Natural killer cell treated with Interleukin-12 subunit alpha and Interleukin-12 subunit beta and Interleukin-15 and Interleukin-18, amount 100 ng/mL, for 72 hours (primary cell): ENCODE measurements at regions not wholly inside any gene's neighbourhood (a gene's known extent, or its start where the extent isn't known, plus 50 kb on each side); places are given as distances from the start of the nearest gene placed in this dataset.

Source experiments
- ATAC-seq, 2 donors: fragments of 150-1000 bp; cut with Tn5 transposase in 1 of 2; sonication (Bioruptor Pico), chemical (Tn5 transposase) in 1 of 2; 2 replicates each; pipeline ENCODE4 v1.10.0; 2021
- DNase-seq: peaks from one replicate; pipeline ENCODE4 v3.0.0; 2022; ENCODE audit warnings: low spot score
- H3K27ac Mint-ChIP-seq, 2 donors: 1 replicate in 1 of 2; 2 replicates in 1 of 2; pipeline ENCODE4 v1.8.0; 2022; ENCODE audit warnings: mixed read lengths in 2 of 2, mild to moderate bottlenecking in 1 of 2, moderate library complexity in 1 of 2
- H3K27me3 Mint-ChIP-seq, 2 donors: 1 replicate in 1 of 2; 2 replicates in 1 of 2; pipeline ENCODE4 v1.8.0; 2022; ENCODE audit warnings: mixed read lengths in 2 of 2
- H3K36me3 Mint-ChIP-seq: one replicate; pipeline ENCODE4 v1.8.0; 2022; ENCODE audit warnings: mixed read lengths
- H3K4me1 Mint-ChIP-seq, 2 donors: 1 replicate in 1 of 2; 2 replicates in 1 of 2; pipeline ENCODE4 v1.8.0; 2022; ENCODE audit warnings: low read depth in 2 of 2, mixed read lengths in 2 of 2, mild to moderate bottlenecking in 1 of 2
- H3K4me3 Mint-ChIP-seq: one replicate; pipeline ENCODE4 v1.8.0; 2022; ENCODE audit warnings: mixed read lengths
- H3K9me3 Mint-ChIP-seq: 2 replicates; pipeline ENCODE4 v1.8.0; 2022; ENCODE audit warnings: mixed read lengths

DNA sequence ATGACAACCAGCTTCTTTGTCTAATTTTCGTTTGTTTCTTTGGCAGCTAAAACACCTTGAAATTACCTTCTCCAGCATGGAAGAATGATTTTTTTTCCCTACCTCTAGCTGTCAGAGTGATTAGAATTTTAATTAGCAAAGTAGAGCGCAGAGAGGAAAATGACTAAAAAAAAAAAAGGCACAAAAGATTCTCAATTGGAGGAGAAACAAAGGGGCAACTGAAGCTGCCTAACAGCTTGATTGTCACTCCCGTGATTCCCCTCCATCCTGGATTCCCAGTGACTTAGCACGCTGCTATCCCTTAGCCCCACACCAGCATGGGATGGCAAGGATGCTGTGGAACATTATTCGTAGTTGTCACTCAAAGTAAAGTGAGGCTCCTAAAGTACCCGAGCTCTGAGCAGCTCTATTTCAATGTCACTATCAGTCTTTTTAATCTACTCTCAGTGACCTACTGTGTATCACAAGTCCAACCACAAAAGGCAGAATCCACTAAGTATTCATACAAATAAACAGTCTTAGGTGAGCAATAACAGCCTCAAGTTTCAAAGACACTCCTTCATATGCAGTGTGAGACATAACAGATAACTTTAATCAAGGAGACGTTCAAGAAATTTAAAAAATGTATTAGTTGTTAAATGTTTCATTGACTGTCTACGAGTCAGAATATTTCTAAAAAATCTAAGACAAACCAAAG, 710.0 kb upstream of the GRAMD2B start:
- Mint-ChIP-seq H3K9me3 (peaks cover 18% of the 10 kb centered on the region), H3K4me1 (no peaks in the 10 kb centered on the region), H3K27me3 (no peaks in the 10 kb centered on the region), H3K4me3 (no peak overlapping the region), H3K36me3 (no peaks in the 10 kb centered on the region), H3K27ac (no peak overlapping the region)
- no peak for DNase-seq
- ATAC-seq = no peak

DNA sequence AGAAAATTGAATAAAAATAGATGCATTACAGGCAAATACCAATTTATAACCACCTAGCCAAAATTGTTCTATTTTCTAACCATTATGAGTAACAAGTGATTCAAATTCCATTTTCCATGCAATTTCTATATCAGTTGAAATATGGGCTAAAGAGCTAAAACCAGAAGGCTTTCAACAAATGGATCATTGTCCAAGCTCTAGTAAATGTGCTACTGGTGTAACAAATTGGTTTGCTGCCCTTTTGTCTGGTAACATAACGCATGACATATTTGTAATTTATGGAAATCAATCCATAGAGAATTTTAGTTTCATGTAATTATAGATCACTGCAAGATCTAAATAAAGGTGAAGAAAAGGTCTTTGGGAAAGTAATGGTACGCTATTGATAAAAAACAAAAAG, 708.0 kb upstream of the GRAMD2B start:
- Mint-ChIP-seq H3K27ac (no peak overlapping the region), H3K4me3 (no peak overlapping the region), H3K9me3 (peaks cover 15% of the 10 kb centered on the region), H3K36me3 (no peaks in the 10 kb centered on the region), H3K4me1 (no peaks in the 10 kb centered on the region), H3K27me3 (no peaks in the 10 kb centered on the region)
- ATAC-seq (no peak), DNase-seq (no peak)

DNA sequence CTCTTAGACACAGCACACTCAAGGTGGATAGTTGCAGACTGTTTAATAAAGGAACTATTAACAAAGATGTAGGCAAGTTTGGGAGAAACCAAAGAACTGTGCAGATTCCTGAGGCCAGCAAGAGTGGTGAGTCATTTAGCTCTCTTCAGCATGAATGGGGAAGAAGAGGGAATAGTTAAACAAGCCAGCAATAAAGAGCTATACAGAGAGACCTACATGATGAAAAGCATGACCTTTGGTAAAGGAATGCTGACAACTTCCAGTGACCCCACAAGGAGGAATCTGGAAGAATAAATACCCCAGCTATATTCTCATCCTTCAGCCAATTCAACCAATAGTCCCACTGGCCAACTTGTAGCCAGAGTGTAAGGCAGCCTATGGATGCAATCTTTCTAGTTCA, 706.0 kb upstream of the GRAMD2B start:
- peaks cover 15% of the 10 kb centered on the region for H3K9me3 Mint-ChIP-seq
- no peak overlapping the region for H3K4me3 Mint-ChIP-seq
- H3K36me3 Mint-ChIP-seq = no peaks in the 10 kb centered on the region
- ATAC-seq (no peak), DNase-seq (no peak)
- H3K4me1 Mint-ChIP-seq = no peaks in the 10 kb centered on the region
- no peaks in the 10 kb centered on the region for H3K27me3 Mint-ChIP-seq
- no peak overlapping the region for H3K27ac Mint-ChIP-seq

DNA sequence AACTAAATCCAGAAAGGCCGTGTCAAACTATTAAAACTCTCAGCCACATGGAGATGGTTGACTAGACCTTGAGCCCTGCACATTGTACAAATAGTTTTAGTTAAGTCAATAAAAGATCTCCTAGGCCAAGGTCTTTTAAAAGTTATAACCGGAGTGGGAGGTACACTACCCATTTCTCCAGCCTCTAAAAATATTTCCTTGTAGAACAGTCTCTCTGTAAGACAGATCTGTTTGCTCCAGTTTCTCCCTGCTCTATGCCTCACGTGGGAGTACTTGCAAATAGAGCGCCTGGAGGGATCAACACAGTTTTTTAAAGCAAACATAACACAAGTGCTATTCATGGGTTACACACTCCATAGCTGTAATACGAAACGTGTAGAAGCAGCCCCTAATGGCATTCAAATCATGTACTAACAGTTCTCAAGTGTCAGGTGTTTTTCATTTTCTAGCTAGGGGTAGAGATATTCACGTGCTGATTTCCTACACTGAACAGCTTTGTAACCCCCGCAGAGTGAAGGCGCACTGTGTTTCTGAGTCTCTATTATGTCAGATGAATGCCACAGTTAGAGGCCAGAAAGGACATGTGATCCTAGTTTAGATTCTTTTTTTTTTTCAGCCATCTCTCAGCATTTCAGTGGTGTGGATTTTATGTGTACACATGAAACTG, 703.4 kb upstream of the GRAMD2B start:
- H3K27ac Mint-ChIP-seq = no peak overlapping the region
- no peak overlapping the region for H3K4me3 Mint-ChIP-seq
- ATAC-seq (no peak), DNase-seq (no peak)
- H3K27me3 Mint-ChIP-seq = no peaks in the 10 kb centered on the region
- H3K9me3 Mint-ChIP-seq = peaks cover 9% of the 10 kb centered on the region
- H3K36me3 Mint-ChIP-seq = no peaks in the 10 kb centered on the region
- no peaks in the 10 kb centered on the region for H3K4me1 Mint-ChIP-seq

DNA sequence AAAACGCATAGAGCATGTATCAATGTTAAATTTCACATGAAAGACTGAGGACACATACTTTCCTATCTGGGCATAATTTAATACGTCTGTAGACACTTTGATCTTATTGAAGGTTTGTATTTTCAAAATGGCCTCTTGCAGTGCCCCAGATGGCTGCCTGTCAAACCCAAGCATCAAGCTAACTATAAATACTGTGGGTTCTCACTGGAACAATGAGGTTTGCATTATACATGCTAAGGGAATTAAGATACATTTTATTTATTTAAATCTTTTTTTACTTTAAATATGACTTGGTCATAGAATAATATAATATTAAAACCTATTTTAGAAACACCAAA, 702.9 kb upstream of the GRAMD2B start:
- Mint-ChIP-seq H3K27ac (no peak overlapping the region), H3K4me3 (no peak overlapping the region), H3K4me1 (no peaks in the 10 kb centered on the region), H3K27me3 (no peaks in the 10 kb centered on the region), H3K36me3 (no peaks in the 10 kb centered on the region), H3K9me3 (peaks cover 9% of the 10 kb centered on the region)
- ATAC-seq = no peak
- no peak for DNase-seq

DNA sequence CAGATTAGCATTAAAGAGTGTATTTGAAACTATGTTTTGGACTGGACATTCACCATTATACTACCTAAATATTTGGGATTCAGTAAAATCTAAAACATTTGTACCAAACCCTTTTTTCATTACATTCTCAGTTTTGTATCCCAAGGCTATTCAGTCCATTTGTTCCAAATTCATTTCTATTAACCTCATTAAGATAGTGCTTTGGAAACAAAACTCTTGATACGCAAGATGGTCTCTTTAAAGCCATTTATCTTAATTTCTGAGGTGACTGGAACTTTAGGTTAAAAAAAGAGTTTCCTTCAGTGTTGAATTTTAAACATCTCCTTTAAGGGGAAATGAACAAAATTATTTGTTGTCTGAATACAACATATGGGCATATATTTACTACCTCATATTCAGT, 702.5 kb upstream of the GRAMD2B start:
- no peak overlapping the region for H3K4me3 Mint-ChIP-seq
- H3K36me3 Mint-ChIP-seq = no peaks in the 10 kb centered on the region
- peaks cover 9% of the 10 kb centered on the region for H3K9me3 Mint-ChIP-seq
- H3K27ac Mint-ChIP-seq = no peak overlapping the region
- H3K27me3 Mint-ChIP-seq = no peaks in the 10 kb centered on the region
- H3K4me1 Mint-ChIP-seq = no peaks in the 10 kb centered on the region
- DNase-seq = no peak
- ATAC-seq = no peak

DNA sequence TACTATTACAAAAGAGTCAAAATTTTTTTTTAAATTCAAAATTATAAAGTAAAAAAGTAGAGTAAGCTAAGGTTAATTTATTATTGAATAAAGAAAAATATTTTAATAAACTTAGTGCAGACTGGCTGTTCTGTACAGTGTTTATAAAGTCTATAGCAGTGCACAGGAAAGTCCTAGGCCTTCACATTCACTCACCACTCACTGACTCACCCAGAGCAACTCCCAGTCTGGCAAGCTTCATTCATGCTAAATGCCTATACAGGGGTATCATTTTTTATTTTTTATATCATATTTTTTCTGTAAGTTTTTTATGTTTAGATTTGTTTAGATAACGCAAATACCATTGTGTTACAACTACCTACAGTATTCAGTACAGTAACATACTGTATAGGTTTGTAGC, 700.7 kb upstream of the GRAMD2B start:
- H3K9me3 Mint-ChIP-seq = peaks cover under 1% of the 10 kb centered on the region
- no peak for ATAC-seq
- H3K27me3 Mint-ChIP-seq = no peaks in the 10 kb centered on the region
- no peaks in the 10 kb centered on the region for H3K4me1 Mint-ChIP-seq
- H3K4me3 Mint-ChIP-seq = no peak overlapping the region
- no peak overlapping the region for H3K27ac Mint-ChIP-seq
- no peak for DNase-seq
- no peaks in the 10 kb centered on the region for H3K36me3 Mint-ChIP-seq

DNA sequence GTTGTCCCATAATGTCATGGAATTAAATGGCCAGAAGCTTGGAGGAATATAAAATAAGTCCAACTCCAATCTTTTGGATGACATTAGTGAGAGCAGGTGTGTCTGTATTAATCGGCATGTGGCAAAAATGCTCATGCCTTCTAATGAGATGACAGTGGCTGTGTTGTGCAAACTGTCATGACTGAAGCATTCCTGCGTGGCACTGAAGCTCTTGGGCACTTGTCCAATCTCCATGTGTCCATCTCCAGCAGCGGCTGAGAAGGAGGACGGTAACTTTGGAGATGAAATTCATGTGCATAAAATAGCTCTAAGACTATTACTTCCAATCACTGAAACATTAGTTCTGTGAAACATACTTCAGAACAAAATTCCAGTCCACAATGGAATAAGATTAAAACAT, 697.5 kb upstream of the GRAMD2B start:
- Mint-ChIP-seq H3K36me3 (no peaks in the 10 kb centered on the region), H3K4me1 (no peaks in the 10 kb centered on the region), H3K27me3 (no peaks in the 10 kb centered on the region), H3K9me3 (peaks cover 2% of the 10 kb centered on the region), H3K27ac (no peak overlapping the region), H3K4me3 (no peak overlapping the region)
- DNase-seq (no peak), ATAC-seq (no peak)

DNA sequence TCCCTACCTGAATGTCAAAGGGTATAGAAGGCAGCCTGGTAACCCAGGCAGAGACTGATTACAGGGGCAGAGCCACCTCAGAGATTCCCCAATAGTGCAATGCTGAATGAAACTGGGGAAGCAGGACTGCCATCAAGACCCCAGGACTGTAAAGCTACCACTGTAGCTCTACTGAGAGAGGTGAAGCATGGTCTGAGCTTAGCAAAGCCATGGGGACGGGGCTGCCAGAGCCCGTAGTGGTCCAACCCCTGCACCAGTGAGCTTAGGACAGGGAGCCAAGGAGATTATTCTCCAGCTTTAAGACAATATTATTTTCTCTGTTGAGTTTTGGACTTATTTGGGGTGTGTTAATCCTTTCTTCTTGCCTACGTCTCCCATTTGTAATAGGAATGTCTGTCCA, 679.3 kb upstream of the GRAMD2B start:
- H3K4me1 Mint-ChIP-seq = no peaks in the 10 kb centered on the region
- peaks cover 8% of the 10 kb centered on the region for H3K9me3 Mint-ChIP-seq
- no peaks in the 10 kb centered on the region for H3K36me3 Mint-ChIP-seq
- no peak overlapping the region for H3K27ac Mint-ChIP-seq
- ATAC-seq = peak in 1 of 2 donors; percentile 56
- no peak overlapping the region for H3K4me3 Mint-ChIP-seq
- DNase-seq = no peak
- no peaks in the 10 kb centered on the region for H3K27me3 Mint-ChIP-seq

DNA sequence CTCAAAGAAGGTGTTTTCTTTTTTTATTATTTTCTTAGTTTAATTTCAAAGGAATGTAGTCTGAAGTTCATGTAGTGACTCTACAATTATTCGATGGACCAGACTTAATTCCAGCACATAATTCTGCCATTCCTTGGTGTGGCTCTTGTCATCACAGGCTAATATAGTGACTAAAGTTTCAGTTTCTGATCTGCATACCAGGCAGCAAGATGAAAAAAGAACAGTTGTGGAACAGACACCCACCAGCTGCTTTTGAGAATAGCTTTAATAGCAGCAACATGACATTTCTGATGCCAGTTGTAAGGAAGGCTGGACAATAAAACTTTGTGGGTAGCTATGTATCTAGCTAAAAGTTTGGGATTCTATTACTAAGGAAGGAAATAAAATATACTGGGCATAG, 676.3 kb upstream of the GRAMD2B start:
- Mint-ChIP-seq H3K27ac (no peak overlapping the region), H3K27me3 (no peaks in the 10 kb centered on the region), H3K9me3 (peaks cover 3% of the 10 kb centered on the region), H3K36me3 (no peaks in the 10 kb centered on the region), H3K4me3 (no peak overlapping the region), H3K4me1 (no peaks in the 10 kb centered on the region)
- no peak for DNase-seq
- no peak for ATAC-seq

DNA sequence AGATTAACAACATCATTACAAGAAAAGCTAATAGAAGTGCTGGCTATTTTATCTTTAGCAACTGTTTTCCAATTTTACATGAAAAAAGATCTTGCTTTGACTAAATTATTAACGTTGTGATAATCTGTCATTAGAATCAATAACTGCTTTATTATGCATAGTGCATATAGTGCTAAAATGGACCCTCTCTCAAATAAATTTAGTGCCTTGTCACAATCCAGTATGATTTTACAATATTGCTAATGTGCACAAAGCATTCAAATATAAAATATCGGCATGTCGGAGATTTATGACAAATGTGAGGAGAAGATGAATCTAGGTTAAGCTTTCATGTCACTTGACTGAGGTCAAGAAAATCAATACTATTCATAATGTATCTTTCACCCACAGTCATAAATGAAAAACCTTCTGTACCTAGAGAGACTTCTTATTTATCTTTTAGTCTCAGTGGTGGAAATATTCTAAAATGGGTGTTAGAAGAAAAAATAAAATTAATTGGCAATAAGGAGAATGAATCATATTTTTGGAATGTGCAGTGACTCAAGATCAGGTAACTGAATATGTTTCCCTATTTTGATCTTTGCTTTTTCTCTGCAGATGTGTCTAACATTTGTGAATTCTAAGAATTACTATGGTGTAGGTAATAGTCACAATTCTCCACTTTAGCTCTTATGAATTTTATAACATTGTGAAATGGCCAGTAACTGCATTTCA, 672.9 kb upstream of the GRAMD2B start:
- no peak overlapping the region for H3K27ac Mint-ChIP-seq
- H3K27me3 Mint-ChIP-seq = no peaks in the 10 kb centered on the region
- H3K4me3 Mint-ChIP-seq = no peak overlapping the region
- DNase-seq = no peak
- ATAC-seq = no peak
- no peaks in the 10 kb centered on the region for H3K36me3 Mint-ChIP-seq
- H3K9me3 Mint-ChIP-seq = peaks cover 3% of the 10 kb centered on the region
- no peaks in the 10 kb centered on the region for H3K4me1 Mint-ChIP-seq

DNA sequence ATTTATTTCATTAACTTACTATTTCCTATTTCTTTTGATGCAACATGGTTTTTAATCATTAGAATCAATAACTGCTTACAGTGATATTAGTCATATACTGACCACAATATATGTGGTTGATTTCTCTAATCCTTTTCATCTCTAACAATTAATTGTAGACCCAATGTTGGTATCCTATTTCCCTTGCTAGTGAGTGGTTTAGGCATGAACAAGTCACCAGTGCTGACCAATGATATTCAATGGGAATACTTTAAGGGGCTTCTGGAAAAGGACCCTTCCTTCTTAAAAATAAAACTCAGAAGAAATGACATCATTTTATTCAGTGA, 672.4 kb upstream of the GRAMD2B start:
- ATAC-seq = no peak
- no peak for DNase-seq
- Mint-ChIP-seq H3K4me1 (no peaks in the 10 kb centered on the region), H3K36me3 (no peaks in the 10 kb centered on the region), H3K27ac (no peak overlapping the region), H3K9me3 (peaks cover 3% of the 10 kb centered on the region), H3K27me3 (no peaks in the 10 kb centered on the region), H3K4me3 (no peak overlapping the region)

DNA sequence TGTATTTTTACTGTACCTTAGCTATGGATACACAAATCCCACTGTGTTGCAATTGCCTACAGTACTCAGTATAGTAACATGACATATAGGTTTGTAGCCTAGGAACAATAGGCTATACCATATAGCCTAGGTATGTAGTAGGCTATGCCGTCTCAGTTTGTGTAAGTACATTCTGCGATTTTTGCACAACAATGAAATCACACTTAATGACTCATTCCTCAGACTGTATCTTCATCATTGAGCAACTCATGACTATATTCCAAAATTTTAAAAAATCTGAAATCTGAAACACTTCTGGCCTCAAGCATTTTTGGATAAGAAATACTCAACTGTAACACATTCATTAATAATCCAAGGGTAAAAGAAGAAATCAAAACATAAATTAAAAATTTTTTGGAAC, 666.8 kb upstream of the GRAMD2B start:
- Mint-ChIP-seq H3K4me1 (no peaks in the 10 kb centered on the region), H3K27ac (no peak overlapping the region), H3K4me3 (no peak overlapping the region), H3K9me3 (no peaks in the 10 kb centered on the region), H3K27me3 (no peaks in the 10 kb centered on the region), H3K36me3 (no peaks in the 10 kb centered on the region)
- ATAC-seq (no peak), DNase-seq (no peak)

DNA sequence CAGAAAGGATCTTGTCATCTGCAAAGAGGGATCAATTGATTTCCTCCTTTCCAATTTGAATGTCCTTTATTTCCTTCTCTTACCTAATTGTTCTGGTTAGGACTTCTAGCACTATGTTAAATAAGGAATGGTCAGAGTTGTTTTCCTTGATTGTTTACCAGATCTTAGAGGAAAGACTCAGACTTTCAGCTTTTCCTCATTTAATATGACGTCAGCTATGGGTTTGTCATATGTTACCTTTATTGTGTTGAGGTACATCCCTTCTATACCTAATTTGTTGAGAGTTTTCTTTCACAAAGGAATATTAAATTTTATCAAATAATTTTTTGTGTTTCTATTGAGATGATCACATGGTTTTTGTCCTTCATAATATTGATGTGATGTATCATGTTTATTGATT, 656.5 kb upstream of the GRAMD2B start:
- no peaks in the 10 kb centered on the region for H3K4me1 Mint-ChIP-seq
- H3K27ac Mint-ChIP-seq = no peak overlapping the region
- DNase-seq (no peak), ATAC-seq (no peak)
- peaks cover 6% of the 10 kb centered on the region for H3K9me3 Mint-ChIP-seq
- no peaks in the 10 kb centered on the region for H3K36me3 Mint-ChIP-seq
- no peaks in the 10 kb centered on the region for H3K27me3 Mint-ChIP-seq
- no peak overlapping the region for H3K4me3 Mint-ChIP-seq
